Suprapubic skin (tissue), 4 donors: ENCODE measurements at regions not wholly inside any gene's neighbourhood (a gene's known extent, or its start where the extent isn't known, plus 50 kb on each side); places are given as distances from the start of the nearest gene placed in this dataset.
"Not testable (repeated sequence)": the region's sequence is repeated elsewhere in the genome, so short reads cannot be mapped to it uniquely, and the experiment has no call there.

Source experiments
- EP300 ChIP-seq: sonication (generic); formaldehyde crosslinking; IDR thresholded peaks from one replicate; pipeline ENCODE4 v1.6.1; 2017; ENCODE audit warnings: antibody characterized with exemption
- POLR2A ChIP-seq, 2 donors: fragments of 450-650 bp; IDR thresholded peaks; one replicate each; pipeline ENCODE4 v1.6.1; 2017; ENCODE audit warnings: antibody characterized with exemption in 2 of 2, mild to moderate bottlenecking in 2 of 2, moderate library complexity in 2 of 2
- POLR2AphosphoS5 ChIP-seq, 3 donors: sonication (generic); formaldehyde crosslinking; IDR thresholded peaks; one replicate each; pipeline ENCODE4 v1.6.1; 2017; ENCODE audit warnings: antibody characterized with exemption in 3 of 3
- TF ChIP-seq, protein P1 (sequence below), 2 donors: fragments of 200-600 bp in 1 of 2; fragments of 450-650 bp in 1 of 2; sonication (generic) in 1 of 2; IDR thresholded peaks; one replicate each; pipeline ENCODE4 v1.5.1; 2016 to 2019; ENCODE audit warnings: antibody characterized with exemption in 2 of 2, mild to moderate bottlenecking in 1 of 2, moderate library complexity in 1 of 2

DNA sequence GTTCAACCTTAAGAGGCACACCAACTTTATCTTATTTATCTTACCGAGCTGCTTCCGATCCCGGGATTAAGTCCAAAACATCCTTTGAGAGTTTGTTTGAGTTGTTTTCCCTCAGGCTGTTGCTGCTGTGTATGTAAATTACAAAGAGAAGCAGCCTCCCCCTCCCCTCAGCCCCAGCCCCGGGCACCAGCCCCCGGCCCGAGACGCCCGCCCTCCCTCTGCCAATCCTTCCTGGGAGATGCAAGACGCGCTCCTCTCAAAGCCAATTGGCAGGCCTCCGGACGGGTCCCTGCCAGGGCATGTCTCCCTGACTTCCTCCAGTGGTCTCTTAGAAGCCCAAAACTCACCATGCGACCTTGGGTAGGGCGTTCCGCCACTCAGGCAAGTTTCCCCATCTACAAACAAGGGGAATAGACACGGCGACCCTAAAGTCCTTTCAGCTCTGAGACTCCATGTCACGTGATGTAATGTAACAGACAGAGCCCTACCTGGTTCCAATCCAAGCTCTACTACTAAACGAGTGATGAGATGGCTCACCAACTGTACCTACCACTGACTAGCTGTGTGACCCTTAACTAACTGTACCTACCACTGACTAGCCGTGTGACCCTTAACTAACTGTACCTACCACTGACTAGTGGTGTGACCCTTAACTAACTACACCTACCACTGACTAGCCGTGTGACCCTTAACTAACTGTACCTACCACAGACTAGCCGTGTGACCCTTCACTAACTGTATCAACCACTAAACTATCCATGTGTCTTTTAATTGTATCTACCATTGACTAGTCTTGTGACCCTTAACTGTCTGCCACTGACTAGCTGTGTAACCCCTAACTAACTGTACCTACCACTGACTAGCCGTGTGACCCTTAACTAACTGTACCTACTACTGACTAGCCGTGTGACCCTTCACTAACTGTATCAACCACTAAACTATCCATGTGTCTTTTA lies 114.2 kb downstream of the NPIPA8 start:
- not testable (repeated sequence) for TF ChIP-seq POLR2A (IDR thresholded peaks at IDR 0.05); POLR2AphosphoS5 (IDR thresholded peaks at IDR 0.05); EP300
- TF ChIP-seq, protein P1, sequence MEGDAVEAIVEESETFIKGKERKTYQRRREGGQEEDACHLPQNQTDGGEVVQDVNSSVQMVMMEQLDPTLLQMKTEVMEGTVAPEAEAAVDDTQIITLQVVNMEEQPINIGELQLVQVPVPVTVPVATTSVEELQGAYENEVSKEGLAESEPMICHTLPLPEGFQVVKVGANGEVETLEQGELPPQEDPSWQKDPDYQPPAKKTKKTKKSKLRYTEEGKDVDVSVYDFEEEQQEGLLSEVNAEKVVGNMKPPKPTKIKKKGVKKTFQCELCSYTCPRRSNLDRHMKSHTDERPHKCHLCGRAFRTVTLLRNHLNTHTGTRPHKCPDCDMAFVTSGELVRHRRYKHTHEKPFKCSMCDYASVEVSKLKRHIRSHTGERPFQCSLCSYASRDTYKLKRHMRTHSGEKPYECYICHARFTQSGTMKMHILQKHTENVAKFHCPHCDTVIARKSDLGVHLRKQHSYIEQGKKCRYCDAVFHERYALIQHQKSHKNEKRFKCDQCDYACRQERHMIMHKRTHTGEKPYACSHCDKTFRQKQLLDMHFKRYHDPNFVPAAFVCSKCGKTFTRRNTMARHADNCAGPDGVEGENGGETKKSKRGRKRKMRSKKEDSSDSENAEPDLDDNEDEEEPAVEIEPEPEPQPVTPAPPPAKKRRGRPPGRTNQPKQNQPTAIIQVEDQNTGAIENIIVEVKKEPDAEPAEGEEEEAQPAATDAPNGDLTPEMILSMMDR (IDR thresholded peaks at IDR 0.05): not testable (repeated sequence)
